ENCODE measurements at regions not wholly inside any gene's neighbourhood (a gene's known extent, or its start where the extent isn't known, plus 50 kb on each side); places are given as distances from the start of the nearest gene placed in this dataset.

DNA sequence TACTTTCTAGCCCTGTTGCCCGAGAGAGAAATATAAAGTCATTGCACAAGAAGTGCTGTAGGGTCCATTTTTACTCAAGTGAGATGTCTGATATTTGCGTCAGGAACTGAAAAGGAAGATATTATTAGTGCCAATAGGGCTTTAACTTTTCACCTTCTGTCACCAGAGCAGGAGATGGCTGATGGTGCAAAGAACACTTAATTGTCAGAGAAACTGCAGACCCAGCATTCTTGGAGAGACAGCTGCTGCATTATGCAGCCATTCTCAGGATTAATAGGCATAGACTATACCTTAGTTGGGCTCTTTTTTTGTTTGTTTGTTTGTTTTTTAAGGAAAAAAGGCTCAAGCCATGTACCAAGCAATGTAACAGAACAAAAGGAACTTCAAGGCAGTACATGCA, 179.4 kb downstream of the RPS12 start:
- TF ChIP-seq, protein P1, sequence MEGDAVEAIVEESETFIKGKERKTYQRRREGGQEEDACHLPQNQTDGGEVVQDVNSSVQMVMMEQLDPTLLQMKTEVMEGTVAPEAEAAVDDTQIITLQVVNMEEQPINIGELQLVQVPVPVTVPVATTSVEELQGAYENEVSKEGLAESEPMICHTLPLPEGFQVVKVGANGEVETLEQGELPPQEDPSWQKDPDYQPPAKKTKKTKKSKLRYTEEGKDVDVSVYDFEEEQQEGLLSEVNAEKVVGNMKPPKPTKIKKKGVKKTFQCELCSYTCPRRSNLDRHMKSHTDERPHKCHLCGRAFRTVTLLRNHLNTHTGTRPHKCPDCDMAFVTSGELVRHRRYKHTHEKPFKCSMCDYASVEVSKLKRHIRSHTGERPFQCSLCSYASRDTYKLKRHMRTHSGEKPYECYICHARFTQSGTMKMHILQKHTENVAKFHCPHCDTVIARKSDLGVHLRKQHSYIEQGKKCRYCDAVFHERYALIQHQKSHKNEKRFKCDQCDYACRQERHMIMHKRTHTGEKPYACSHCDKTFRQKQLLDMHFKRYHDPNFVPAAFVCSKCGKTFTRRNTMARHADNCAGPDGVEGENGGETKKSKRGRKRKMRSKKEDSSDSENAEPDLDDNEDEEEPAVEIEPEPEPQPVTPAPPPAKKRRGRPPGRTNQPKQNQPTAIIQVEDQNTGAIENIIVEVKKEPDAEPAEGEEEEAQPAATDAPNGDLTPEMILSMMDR (IDR thresholded peaks at IDR 0.05), result no peak
- TF ChIP-seq POLR2A (IDR thresholded peaks at IDR 0.05), result no peak
- TF ChIP-seq POLR2AphosphoS5 (IDR thresholded peaks at IDR 0.05), result no peak

Measured in prostate gland (tissue), 2 donors.